Astrocyte (in vitro differentiated cells and primary cell): ENCODE measurements at regions not wholly inside any gene's neighbourhood (a gene's known extent, or its start where the extent isn't known, plus 50 kb on each side); places are given as distances from the start of the nearest gene placed in this dataset.

Experiments used
- DNase-seq: peaks from one replicate; pipeline ENCODE4 v3.0.0-alpha.2; 2010; ENCODE audit warnings: low read depth
- FAIRE-seq: peaks from 2 replicates; lab custom pipeline; 2011; peaks lifted over from hg19 to GRCh38; lab: Jason Lieb, UNC
- H2AFZ ChIP-seq: 2 replicates; pipeline ENCODE4 v1.6.0; 2012; ENCODE audit warnings: low read depth, low read length, inconsistent platforms
- H3K27ac ChIP-seq: 2 replicates; pipeline ENCODE4 v1.5.1; 2011; ENCODE audit warnings: low read depth, low read length, inconsistent platforms
- H3K27me3 ChIP-seq: 2 replicates; pipeline ENCODE4 v1.6.0; 2011; ENCODE audit warnings: low read length, inconsistent platforms; ENCODE audit not compliant: insufficient read depth
- H3K36me3 ChIP-seq: 2 replicates; pipeline ENCODE4 v1.5.1; 2011; ENCODE audit warnings: low read length, inconsistent platforms; ENCODE audit not compliant: insufficient read depth
- H3K4me1 ChIP-seq: 2 replicates; pipeline ENCODE4 v1.5.1; 2011; ENCODE audit warnings: low read length, inconsistent platforms; ENCODE audit not compliant: insufficient read depth
- H3K4me2 ChIP-seq: 2 replicates; pipeline ENCODE4 v1.6.0; 2012; ENCODE audit warnings: low read length, inconsistent platforms
- H3K4me3 ChIP-seq: 2 replicates; pipeline ENCODE4 v1.5.1; 2011; ENCODE audit warnings: low read depth, mild to moderate bottlenecking, low read length, inconsistent platforms; ENCODE audit not compliant: insufficient read depth
- H3K79me2 ChIP-seq: 2 replicates; pipeline ENCODE4 v1.6.0; 2012; ENCODE audit warnings: mild to moderate bottlenecking, low read length, inconsistent platforms; ENCODE audit not compliant: insufficient read depth
- H3K9ac ChIP-seq: 2 replicates; pipeline ENCODE4 v1.6.0; 2012; ENCODE audit warnings: mild to moderate bottlenecking, low read length, inconsistent platforms
- H3K9me3 ChIP-seq: 2 replicates; pipeline ENCODE4 v1.5.1; 2012; ENCODE audit warnings: low read depth, mild to moderate bottlenecking, low read length, inconsistent platforms; ENCODE audit not compliant: insufficient read depth
- H4K20me1 ChIP-seq: 2 replicates; pipeline ENCODE4 v1.6.0; 2012; ENCODE audit warnings: low read length, inconsistent platforms; ENCODE audit not compliant: insufficient read depth
- H3K27ac Mint-ChIP-seq: one replicate; pipeline ENCODE4 v1.8.0; 2021; ENCODE audit warnings: mild to moderate bottlenecking, mixed read lengths; ENCODE audit not compliant: unreplicated experiment
- H3K27me3 Mint-ChIP-seq: one replicate; pipeline ENCODE4 v1.8.0; 2021; ENCODE audit warnings: low read depth, mixed read lengths; ENCODE audit not compliant: unreplicated experiment
- H3K36me3 Mint-ChIP-seq: one replicate; pipeline ENCODE4 v1.8.0; 2021; ENCODE audit warnings: low read depth, mixed read lengths; ENCODE audit not compliant: unreplicated experiment
- H3K4me1 Mint-ChIP-seq: one replicate; pipeline ENCODE4 v1.8.0; 2021; ENCODE audit warnings: low read depth, mixed read lengths; ENCODE audit not compliant: unreplicated experiment
- H3K4me3 Mint-ChIP-seq: one replicate; pipeline ENCODE4 v1.8.0; 2021; ENCODE audit warnings: mild to moderate bottlenecking, moderate library complexity, mixed read lengths; ENCODE audit not compliant: unreplicated experiment
- H3K9me3 Mint-ChIP-seq: one replicate; pipeline ENCODE4 v1.8.0; 2021; ENCODE audit warnings: mild to moderate bottlenecking, mixed read lengths; ENCODE audit not compliant: unreplicated experiment
- EZH2 ChIP-seq: IDR thresholded peaks from 2 replicates; pipeline ENCODE4 v1.6.1; 2012; ENCODE audit warnings: mild to moderate bottlenecking, low read length, inconsistent platforms; ENCODE audit not compliant: insufficient read depth
- TF ChIP-seq, protein P1 (sequence below): IDR thresholded peaks from 2 replicates; pipeline ENCODE4 v1.5.1; 2011; ENCODE audit warnings: low read depth, mild to moderate bottlenecking, inconsistent platforms, low read length, moderate library complexity; ENCODE audit not compliant: insufficient read depth

DNA sequence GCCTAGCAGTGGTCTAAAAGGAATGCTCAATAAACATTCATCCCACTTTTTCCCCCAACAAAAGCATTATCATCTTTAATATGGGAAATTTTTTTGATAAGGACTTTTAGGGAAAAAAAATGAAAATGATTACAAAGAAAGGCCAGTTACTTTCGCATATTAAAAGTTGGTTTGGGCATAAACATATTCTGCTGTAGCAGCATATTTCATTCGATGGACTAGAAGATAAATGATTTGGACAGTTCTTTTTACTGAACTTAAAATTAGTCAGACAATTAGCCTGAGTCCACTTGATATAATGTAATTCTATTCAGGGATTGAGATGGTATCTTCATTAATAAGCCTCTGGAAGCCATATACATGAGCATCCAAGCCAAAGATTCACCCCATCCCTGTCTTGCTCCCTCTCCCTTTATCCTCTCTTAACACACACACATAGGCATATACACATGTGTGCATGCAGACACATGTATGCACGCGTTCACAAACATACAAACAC is 299.1 kb downstream of the NUAK1 start:
- DNase-seq (no peak), FAIRE-seq (no peak)
- no peak overlapping the region for H3K4me2 ChIP-seq
- H3K36me3 Mint-ChIP-seq: no peaks in the 10 kb centered on the region
- no peaks in the 10 kb centered on the region for H3K79me2 ChIP-seq
- H3K4me3 Mint-ChIP-seq: no peak overlapping the region
- H3K27ac Mint-ChIP-seq: no peak overlapping the region
- peaks cover 5% of the 10 kb centered on the region for H3K4me1 Mint-ChIP-seq
- H3K27ac ChIP-seq: no peak overlapping the region
- no peak overlapping the region for H2AFZ ChIP-seq
- H3K9me3 ChIP-seq: no peaks in the 10 kb centered on the region
- peaks cover 2% of the 10 kb centered on the region for H3K27me3 ChIP-seq
- TF ChIP-seq EZH2: no peak
- TF ChIP-seq, protein P1, sequence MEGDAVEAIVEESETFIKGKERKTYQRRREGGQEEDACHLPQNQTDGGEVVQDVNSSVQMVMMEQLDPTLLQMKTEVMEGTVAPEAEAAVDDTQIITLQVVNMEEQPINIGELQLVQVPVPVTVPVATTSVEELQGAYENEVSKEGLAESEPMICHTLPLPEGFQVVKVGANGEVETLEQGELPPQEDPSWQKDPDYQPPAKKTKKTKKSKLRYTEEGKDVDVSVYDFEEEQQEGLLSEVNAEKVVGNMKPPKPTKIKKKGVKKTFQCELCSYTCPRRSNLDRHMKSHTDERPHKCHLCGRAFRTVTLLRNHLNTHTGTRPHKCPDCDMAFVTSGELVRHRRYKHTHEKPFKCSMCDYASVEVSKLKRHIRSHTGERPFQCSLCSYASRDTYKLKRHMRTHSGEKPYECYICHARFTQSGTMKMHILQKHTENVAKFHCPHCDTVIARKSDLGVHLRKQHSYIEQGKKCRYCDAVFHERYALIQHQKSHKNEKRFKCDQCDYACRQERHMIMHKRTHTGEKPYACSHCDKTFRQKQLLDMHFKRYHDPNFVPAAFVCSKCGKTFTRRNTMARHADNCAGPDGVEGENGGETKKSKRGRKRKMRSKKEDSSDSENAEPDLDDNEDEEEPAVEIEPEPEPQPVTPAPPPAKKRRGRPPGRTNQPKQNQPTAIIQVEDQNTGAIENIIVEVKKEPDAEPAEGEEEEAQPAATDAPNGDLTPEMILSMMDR: no peak
- peaks cover 7% of the 10 kb centered on the region for H3K27me3 Mint-ChIP-seq
- no peak overlapping the region for H3K9ac ChIP-seq
- H3K4me1 ChIP-seq: no peaks in the 10 kb centered on the region
- H3K36me3 ChIP-seq: no peaks in the 10 kb centered on the region
- H4K20me1 ChIP-seq: no peaks in the 10 kb centered on the region
- no peaks in the 10 kb centered on the region for H3K9me3 Mint-ChIP-seq
- H3K4me3 ChIP-seq: no peak overlapping the region

DNA sequence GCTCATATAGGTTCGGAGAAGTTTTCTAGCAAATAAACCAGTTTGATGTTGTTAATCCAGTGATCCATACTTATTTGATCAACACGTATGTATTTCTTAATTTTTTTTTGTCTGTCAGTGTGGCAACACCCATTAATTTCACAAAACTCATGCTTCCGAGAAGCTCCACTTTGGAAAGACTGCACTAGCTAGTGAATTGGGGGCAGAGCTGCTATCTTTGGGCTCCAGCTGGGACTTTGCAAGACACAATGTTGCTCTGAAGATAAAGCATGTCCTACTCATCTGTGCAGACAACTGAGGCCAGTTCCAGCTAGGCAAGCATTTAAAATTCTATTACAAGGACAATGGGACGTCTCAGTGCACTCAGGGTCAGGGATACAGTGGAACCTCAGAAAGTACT is 298.4 kb downstream of the NUAK1 start:
- no peak overlapping the region for H2AFZ ChIP-seq
- peaks cover 2% of the 10 kb centered on the region for H3K27me3 ChIP-seq
- H3K79me2 ChIP-seq: no peaks in the 10 kb centered on the region
- no peak overlapping the region for H3K4me3 Mint-ChIP-seq
- FAIRE-seq: no peak
- peaks cover 7% of the 10 kb centered on the region for H3K27me3 Mint-ChIP-seq
- H3K4me3 ChIP-seq: no peak overlapping the region
- H3K27ac ChIP-seq: no peak overlapping the region
- DNase-seq: no peak
- peaks cover 5% of the 10 kb centered on the region for H3K4me1 Mint-ChIP-seq
- no peak overlapping the region for H3K9ac ChIP-seq
- no peaks in the 10 kb centered on the region for H3K9me3 ChIP-seq
- no peaks in the 10 kb centered on the region for H3K4me1 ChIP-seq
- no peaks in the 10 kb centered on the region for H3K9me3 Mint-ChIP-seq
- no peaks in the 10 kb centered on the region for H3K36me3 Mint-ChIP-seq
- H3K27ac Mint-ChIP-seq: no peak overlapping the region
- no peak for TF ChIP-seq EZH2
- TF ChIP-seq, protein P1: no peak
- no peaks in the 10 kb centered on the region for H4K20me1 ChIP-seq
- H3K36me3 ChIP-seq: no peaks in the 10 kb centered on the region
- no peak overlapping the region for H3K4me2 ChIP-seq

DNA sequence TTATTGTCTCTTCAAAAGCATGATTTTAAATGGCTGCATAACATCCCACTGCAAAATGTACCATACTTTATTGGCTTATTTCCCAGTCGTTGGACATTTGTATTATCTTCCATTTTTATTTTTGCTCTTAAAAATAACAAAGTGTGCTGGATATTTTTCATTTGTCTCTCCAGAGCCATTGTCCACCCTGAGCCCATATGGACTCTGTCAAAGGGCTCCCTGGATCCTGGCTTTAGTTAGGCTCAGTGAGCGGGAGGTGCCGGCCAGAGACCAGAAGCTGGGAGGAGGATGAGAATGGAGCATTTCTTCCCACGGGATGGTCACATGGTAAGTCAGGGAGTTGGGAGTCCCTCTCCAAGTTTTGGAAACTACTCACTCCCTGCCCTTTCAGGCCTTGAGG is 296.9 kb downstream of the NUAK1 start:
- no peak for FAIRE-seq
- H3K36me3 Mint-ChIP-seq: no peaks in the 10 kb centered on the region
- TF ChIP-seq, protein P1: no peak
- TF ChIP-seq EZH2: no peak

More for the DNA sequence above, 296.9 kb downstream of the NUAK1 start:
- DNase-seq: no peak
- Histone ChIP-seq H3K4me2 (no peak overlapping the region), H3K36me3 (no peaks in the 10 kb centered on the region), H3K9ac (no peak overlapping the region), H3K79me2 (no peaks in the 10 kb centered on the region), H3K9me3 (no peaks in the 10 kb centered on the region), H3K4me1 (no peaks in the 10 kb centered on the region), H2AFZ (no peak overlapping the region), H3K4me3 (no peak overlapping the region), H3K27me3 (peaks cover 2% of the 10 kb centered on the region), H4K20me1 (no peaks in the 10 kb centered on the region), H3K27ac (no peak overlapping the region)
- H3K4me3 Mint-ChIP-seq: no peak overlapping the region
- H3K4me1 Mint-ChIP-seq: peaks cover 5% of the 10 kb centered on the region
- H3K27ac Mint-ChIP-seq: no peak overlapping the region
- peaks cover 7% of the 10 kb centered on the region for H3K27me3 Mint-ChIP-seq
- H3K9me3 Mint-ChIP-seq: peaks cover 6% of the 10 kb centered on the region
